GM12891 (cell line): ENCODE measurements at regions not wholly inside any gene's neighbourhood (a gene's known extent, or its start where the extent isn't known, plus 50 kb on each side); places are given as distances from the start of the nearest gene placed in this dataset.

Experiments used
- PAX5 ChIP-seq: IDR thresholded peaks from 2 replicates; pipeline ENCODE4 v1.6.1; 2011; ENCODE audit warnings: low read length, moderate library complexity, mild to moderate bottlenecking; ENCODE audit not compliant: insufficient read depth, severe bottlenecking
- POLR2A ChIP-seq: IDR thresholded peaks from 2 replicates; pipeline ENCODE4 v1.6.1; 2011; ENCODE audit warnings: low read depth, low read length, control low read depth
- POLR2AphosphoS5 ChIP-seq: IDR thresholded peaks from 2 replicates; pipeline ENCODE4 v1.6.1; 2011; ENCODE audit warnings: low read depth, low read length, control low read depth
- POU2F2 ChIP-seq: IDR thresholded peaks from 2 replicates; pipeline ENCODE4 v1.6.1; 2011; ENCODE audit warnings: low read depth, mild to moderate bottlenecking, control low read depth, low read length, moderate library complexity
- TAF1 ChIP-seq: IDR thresholded peaks from 2 replicates; pipeline ENCODE4 v1.6.1; 2011; ENCODE audit warnings: low read depth, low read length, control low read depth

- TF ChIP-seq POLR2AphosphoS5 (no peak), POLR2A (no peak), TAF1 (no peak), PAX5 (no peak), POU2F2 (no peak)
These were observed 931.0 kb downstream of the STIM2 start for GRCh38 chr4:27791640-27792039.
